Stimulated activated CD8-positive, alpha-beta memory T cell treated with anti-CD3 and anti-CD28 coated beads, Interleukin-15, amount 100 ng/mL, for 48 hours (primary cell): ENCODE measurements at regions not wholly inside any gene's neighbourhood (a gene's known extent, or its start where the extent isn't known, plus 50 kb on each side); places are given as distances from the start of the nearest gene placed in this dataset.

Experiments
- DNase-seq, 2 donors: peaks; one replicate each; pipeline ENCODE4 v3.0.0-alpha.2; 2020; ENCODE audit warnings: low read depth in 2 of 2

DNA sequence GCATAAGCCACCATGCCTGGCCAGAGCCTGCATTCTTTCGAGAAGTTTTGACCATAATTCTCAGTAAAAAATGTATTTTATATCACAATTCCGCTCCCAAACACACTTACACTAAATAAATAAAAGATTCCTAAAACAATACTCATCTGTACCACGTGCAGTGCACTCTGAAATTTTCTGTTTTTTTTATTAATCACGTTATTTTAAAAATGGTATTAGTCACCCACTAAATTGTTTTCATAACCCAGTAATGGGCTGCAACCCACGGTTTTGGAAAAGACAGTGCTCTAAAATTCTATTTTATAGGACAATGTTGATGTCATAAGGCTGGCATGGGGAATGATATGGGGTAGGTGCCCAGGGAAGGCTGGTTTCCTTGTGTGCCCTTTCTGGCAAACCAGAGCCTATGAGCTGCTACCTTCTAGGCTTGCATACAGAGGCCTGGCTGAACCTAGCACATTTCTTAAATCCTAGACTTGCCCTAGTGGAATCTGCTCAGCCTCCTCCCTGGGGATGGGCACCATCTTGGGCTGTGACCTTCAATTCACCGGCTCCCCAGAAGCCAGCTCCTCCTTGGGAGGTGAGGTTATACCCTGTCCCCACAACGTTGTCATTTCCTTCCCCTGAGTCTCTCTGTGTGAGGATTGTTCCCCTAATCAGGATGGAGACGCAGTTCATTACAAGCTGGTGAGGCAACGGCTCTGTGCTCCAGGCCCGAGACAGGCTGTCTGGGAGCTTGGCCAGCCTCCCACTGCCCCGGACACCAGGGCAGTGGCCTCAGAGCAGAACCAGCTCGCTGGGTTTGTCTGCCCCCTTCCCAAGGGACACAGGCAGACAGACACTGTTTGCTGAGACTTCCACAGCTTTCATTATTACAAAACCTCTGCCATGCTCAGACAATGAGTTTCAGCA is 116.5 kb upstream of the NAV2 start:
- no peak for DNase-seq

DNA sequence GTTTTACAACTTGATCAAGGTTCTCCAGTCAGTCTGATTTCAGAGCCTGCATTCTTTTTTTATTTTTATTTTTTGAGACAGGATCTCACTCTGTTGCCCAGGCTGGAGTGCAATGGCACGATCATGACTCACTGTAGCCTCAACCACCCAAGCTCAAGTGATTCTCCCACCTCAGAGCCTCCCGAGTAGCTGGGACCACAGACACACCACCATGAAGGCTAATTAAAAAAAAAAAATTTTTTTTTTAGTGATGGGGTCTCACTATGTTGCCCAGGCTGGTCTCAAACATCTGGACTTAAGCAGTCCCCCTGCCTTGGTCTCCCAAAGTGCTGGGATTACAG is 117.2 kb upstream of the NAV2 start:
- no peak for DNase-seq

GRCh38 chr11:19594326-19594725 is 118.3 kb upstream of the NAV2 start:
- DNase-seq, result no peak

- no peak for DNase-seq
Measured at GRCh38 chr11:19592842-19593241, 119.8 kb upstream of the NAV2 start.

DNA sequence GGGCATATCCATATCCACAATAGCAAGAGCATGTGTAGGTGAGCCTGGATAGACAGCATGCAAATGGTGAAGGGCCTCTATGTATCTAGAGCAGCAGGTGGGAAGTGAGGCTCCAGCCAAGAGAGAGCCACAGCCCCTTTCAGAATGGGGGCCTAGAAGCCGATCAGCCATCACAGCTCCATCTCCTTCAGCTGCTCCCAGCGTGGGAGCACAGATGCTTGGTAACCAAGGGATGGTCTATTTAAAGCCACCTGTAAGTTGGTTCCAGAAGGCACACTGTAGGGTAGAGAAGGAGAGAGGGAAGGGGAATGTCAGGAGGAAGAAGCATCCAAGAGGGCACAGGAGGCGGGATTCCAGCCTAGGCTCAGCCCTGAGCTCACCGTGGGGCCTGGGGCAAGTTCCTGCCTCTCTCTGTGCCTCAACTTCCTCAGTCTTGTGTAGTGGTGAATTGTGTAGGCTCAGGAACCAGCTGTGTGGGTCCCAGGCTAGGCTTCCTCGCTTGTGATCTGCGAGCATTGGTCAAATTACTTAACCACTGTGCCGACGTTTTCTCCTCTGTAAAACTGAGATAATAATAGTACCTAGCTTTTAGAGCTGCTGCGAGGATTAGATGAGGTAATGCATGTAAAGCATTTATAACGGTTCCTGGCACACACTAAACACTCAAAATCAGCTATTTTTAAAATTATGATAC is 122.9 kb upstream of the NAV2 start:
- DNase-seq, result no peak

DNA sequence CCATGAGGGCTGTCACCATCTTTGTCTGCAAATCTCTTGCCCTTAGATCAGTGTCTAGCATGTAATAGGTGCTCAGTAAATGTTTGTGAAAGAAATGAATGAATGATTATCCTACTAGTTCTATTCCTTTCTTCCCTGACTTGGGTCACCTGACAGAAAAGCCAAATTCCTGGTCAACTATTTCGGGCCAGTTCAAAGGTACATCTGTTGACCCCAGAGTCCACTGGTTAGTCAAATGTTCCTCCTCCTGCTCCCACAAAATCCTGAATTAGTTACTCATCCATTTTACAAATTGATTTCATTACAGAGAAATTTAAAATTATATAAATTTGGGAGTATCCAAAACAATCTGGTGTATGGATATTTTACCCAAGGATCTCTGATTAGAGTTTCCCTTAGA is 124.7 kb upstream of the NAV2 start:
- no peak for DNase-seq

- no peak for DNase-seq
Measured at GRCh38 chr11:19580646-19581045, 132.0 kb upstream of the NAV2 start.

GRCh38 chr11:19579957-19580356 is 132.7 kb upstream of the NAV2 start:
- no peak for DNase-seq

DNA sequence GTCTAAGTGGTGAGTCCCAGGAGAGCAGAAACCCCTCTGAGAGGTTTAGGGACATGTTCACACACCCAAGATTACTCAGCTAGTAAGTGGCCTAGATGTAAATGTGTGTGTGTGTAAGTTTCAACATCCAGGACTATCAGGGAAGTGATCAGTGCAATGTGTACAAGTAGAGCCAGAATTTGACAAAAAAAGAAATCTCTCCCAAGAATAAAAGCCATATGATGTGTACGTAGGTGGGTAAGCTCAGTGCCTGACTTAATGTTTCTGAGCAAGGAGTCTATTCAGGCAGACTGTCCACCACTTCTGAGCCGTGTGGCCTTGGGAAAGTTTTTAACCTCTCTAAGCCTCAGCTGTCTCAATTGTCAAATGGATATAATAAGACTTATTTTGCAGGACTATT is 133.8 kb upstream of the NAV2 start:
- no peak for DNase-seq

GRCh38 chr11:19577976-19578619 is 134.5 kb upstream of the NAV2 start:
- DNase-seq, result no peak

DNA sequence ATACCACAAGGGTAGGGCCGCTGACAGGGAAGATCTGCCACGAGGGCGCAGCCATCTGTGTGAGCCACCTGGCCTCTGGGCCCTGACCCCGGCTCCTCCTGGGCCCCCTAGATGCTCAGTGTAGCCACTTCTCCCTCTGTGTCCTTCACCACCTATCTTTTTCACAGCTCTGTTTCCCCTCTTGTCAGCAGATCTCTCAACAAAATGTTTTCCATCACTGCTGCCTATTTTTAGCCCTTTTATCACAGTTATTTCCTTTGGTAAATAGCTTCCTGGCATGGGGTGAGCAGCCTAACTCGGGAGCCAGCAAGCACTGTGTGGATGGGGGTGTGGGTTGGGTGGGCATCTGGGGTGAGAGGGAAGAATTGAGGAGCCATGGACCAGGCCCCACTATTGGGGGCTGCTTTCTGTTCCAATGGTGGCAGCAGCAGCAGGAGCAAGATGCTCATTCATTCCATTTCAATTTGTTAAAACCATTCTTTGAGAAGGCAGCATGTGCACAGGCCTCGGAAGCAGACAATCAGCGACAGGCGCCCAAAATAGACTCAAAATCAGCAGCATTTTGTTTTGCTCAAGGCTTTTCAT is 135.2 kb upstream of the NAV2 start:
- DNase-seq, result no peak

DNA sequence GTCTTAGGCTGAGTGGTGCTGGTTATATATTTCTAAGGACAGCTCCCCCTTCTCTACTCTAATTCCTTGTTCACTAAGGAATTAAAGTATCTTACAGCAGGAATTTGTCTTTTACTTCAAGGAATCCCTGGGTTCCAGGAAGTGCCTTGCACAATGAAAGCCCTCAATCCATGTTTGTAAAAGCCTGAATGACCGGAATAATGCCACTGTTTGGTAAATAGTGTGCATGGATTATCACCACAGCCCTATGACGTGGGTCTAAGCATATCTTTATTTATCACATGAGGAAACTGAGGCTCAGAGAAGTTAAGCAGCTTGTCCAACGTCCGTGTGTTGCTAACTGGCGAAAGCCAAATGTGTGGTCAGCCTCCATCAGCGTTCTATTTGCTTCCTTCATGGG is 135.7 kb upstream of the NAV2 start:
- no peak for DNase-seq

GRCh38 chr11:19576054-19576453 is 136.6 kb upstream of the NAV2 start:
- no peak for DNase-seq

- no peak for DNase-seq
Measured at GRCh38 chr11:19574916-19575315, 137.7 kb upstream of the NAV2 start.

DNA sequence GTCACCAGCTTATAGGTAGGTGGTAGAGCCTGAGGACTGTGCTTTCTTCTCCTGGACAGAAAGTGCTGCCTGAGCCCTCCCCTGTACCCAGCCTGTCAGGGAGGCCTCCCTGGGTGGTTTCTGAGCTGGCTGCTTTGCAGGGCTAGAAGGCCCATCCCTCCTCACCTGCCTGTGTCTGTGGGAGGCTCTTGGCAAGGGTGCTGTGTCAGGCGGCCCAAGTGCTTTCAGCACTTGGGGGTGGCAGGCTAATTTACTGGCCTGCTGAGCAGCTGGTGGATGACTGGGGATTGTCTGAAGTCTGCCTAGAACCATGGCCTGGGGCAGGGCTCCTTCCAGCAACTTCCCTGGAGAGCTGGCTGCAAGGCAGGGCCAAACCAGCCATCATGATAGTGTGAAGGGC is 139.0 kb upstream of the NAV2 start:
- no peak for DNase-seq

GRCh38 chr11:19571906-19572305 is 140.7 kb upstream of the NAV2 start:
- DNase-seq, result no peak

DNA sequence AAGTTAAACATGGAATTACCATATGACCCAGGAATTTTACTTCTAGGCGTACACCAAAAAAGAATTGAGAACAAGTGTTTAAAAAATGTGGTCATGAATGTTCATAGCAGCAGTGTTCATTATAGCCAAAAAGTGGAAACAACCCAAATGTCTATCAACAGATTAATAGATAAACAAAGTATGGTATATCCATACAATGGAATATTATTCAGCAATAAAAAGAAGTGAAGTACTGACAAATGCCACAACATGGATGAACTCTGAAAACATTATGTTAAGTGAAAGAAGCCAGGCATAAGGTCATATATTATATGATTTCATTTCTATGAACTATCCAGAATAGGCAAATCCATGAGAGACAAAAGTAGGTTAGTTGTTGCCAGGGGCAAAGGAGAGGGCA is 141.7 kb upstream of the NAV2 start:
- no peak for DNase-seq

- DNase-seq, result no peak
Measured at GRCh38 chr11:19567996-19568395, 144.6 kb upstream of the NAV2 start.

DNA sequence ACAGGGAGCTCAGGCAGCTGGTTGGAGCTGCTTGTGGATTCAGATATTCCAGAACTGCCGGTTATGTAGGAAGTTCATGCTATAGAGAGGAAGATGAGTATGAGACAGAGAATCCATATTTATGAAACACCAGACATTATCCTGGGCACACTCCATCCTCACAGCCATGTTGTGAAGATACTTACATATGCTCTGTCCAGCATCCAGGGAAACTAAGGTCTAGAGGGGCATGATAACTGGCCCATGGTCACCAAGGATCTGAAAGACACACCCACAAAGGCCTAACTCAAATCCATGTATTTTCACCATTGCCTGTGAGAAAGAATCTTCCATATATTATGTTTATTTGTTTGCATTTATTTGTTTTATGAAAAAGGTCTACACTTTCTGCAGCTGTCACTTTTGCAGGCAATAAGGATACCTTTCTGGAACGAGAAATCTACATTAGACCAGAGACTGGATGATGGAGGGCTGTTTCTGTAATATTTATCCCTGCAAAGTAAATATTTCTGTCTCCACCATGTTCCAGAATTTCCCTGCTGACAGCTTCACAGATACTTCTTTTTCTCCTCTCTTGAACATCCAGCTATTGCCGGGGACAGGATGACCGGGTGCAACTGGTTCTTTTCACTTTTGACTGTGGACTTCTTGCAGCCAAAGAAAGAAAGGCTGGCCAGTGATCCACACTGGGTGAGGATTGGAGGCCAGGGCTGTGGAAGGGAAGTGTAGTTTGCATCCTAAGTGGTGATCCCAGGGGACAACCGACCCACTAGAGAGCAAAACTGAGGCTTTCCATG is 145.9 kb upstream of the NAV2 start:
- no peak for DNase-seq

GRCh38 chr11:19565639-19566038 is 147.0 kb upstream of the NAV2 start:
- no peak for DNase-seq

DNA sequence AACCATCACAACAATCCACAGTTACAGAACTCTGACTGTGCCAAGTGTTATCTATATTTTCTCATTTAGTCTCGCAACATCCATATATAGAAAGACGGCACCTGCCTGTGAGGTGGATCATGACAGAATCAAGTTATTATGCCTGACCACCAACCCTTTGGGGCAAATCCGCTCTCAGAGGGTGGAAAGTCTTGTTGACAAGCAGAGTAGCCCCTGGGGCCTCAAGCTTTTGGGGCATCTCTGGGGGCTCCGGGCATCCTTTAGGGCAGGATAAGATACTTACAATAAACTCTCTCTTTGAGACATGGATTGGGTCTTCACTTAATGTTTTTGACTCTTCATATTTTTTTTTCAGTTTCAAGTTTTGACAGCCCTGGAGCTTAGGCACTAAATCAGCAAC is 150.5 kb upstream of the NAV2 start:
- no peak for DNase-seq

DNA sequence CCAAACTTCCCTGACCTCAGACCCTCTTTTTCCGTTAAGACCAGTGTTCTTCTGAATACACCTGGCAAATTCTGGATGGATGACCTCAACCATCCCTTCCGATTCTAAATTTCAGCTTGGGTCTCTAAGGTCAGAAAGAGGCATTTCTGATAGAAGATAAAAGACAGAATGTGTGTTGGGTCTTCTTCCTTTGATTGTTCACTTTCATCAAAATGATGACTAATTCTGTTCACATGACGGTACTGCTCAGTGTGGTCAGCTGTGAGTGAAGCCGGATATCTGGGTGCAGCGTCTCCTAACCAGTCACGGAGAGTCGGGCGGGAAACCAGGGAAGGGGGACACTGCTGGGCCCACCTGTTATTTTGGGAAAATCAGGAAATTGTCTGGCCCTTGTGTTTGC is 151.6 kb upstream of the NAV2 start:
- DNase-seq, result no peak
